ENCODE measurements at regions not wholly inside any gene's neighbourhood (a gene's known extent, or its start where the extent isn't known, plus 50 kb on each side); places are given as distances from the start of the nearest gene placed in this dataset.

- no peak for TF ChIP-seq CTCF (conservative IDR thresholded peaks at IDR 0.05 in 1 of 2, IDR thresholded peaks at IDR 0.05 in 1 of 2; ENCODE audit: extremely low read depth in 1 of 2, insufficient read depth in 1 of 2, low read depth in 1 of 2, low read length in 2 of 2)
- TF ChIP-seq EZH2 (IDR thresholded peaks at IDR 0.05; ENCODE audit: borderline replicate concordance, low read length), result no peak
These were observed 991.4 kb upstream of the PABPC4L start for GRCh38 chr4:135192751-135193535.

Measured in mammary epithelial cell (primary cell).